Activated CD8-positive, alpha-beta T cell treated with anti-CD3 and anti-CD28 coated beads for 36 hours (primary cell): ENCODE measurements at regions not wholly inside any gene's neighbourhood (a gene's known extent, or its start where the extent isn't known, plus 50 kb on each side); places are given as distances from the start of the nearest gene placed in this dataset.

Source experiments
- ATAC-seq: fragments of 200-7000 bp; cut with Tn5 transposase; one replicate; pipeline ENCODE4 v1.10.0; 2021; ENCODE audit warnings: mild to moderate bottlenecking, moderate library complexity
- CTCF ChIA-PET: fragments of 350-600 bp; sonication (Branson Sonifier 250); formaldehyde crosslinking; loops from one replicate; lab custom pipeline; 2021; ENCODE audit warnings: antibody characterized with exemption; lab: Charles Lee
- POLR2A ChIA-PET: fragments of 350-600 bp; sonication (Branson Sonifier 250); formaldehyde crosslinking; loops from one replicate; lab custom pipeline; 2021; ENCODE audit warnings: antibody characterized with exemption; lab: Charles Lee
- DNase-seq: peaks from one replicate; pipeline ENCODE4 v3.0.0-alpha.2; 2020
- H3K27ac Mint-ChIP-seq: one replicate; pipeline ENCODE4 v1.8.0; 2021; ENCODE audit warnings: mild to moderate bottlenecking, mixed read lengths
- H3K27me3 Mint-ChIP-seq: one replicate; pipeline ENCODE4 v1.8.0; 2021; ENCODE audit warnings: mixed read lengths
- H3K36me3 Mint-ChIP-seq: one replicate; pipeline ENCODE4 v1.8.0; 2021; ENCODE audit warnings: low read depth, mixed read lengths
- H3K4me1 Mint-ChIP-seq: one replicate; pipeline ENCODE4 v1.8.0; 2021; ENCODE audit warnings: low read depth, mixed read lengths
- H3K4me3 Mint-ChIP-seq: one replicate; pipeline ENCODE4 v1.8.0; 2021; ENCODE audit warnings: mild to moderate bottlenecking, moderate library complexity, mixed read lengths
- H3K9me3 Mint-ChIP-seq: one replicate; pipeline ENCODE4 v1.8.0; 2021; ENCODE audit warnings: mixed read lengths
- intact Hi-C: fragments of 100-400 bp; cut with micrococcal nuclease; formaldehyde crosslinking; loops from one replicate; pipeline ENCODE4 v1.10.0; 2022
- TF ChIP-seq, protein P1 (sequence below): fragments of 200-600 bp; IDR thresholded peaks from one replicate; pipeline ENCODE4 v1.8.0; 2022; ENCODE audit warnings: antibody characterized with exemption, mild to moderate bottlenecking

DNA sequence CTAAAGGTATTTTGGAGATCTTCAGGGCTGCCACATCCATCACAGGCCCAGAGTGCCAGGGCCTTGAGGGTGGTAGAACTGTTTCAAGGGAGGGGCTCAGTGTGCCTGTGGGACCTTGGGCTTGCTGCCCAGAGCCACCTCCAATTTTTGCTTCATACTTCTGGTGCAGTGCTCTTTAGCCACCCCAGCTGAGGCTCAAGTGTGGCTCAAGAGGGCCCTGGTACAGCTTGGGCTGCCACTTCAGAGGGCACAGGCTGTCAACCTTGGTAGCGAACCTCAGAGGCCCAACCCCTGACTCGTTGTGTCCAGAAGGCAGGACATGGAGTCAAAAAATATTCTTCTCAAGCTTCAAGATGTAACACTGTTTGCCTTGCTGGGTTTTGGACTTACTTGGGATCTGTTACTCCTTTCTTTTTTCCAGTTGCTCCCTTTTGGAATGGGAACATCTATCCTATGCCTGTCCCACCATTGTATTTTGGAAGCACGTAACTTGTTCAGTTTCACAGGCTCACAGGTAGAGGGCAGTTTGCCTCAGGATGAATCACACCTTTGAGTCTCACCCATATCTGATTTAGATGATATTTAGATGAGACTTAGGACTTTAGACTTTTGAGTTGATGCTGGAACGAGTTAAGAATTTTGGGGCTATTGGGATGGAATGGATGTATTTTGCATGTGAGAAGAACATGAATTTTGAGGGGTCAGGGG, 224.8 kb downstream of the RPS24 start:
- Mint-ChIP-seq H3K36me3 (no peaks in the 10 kb centered on the region), H3K4me1 (peaks cover 3% of the 10 kb centered on the region), H3K9me3 (no peaks in the 10 kb centered on the region), H3K4me3 (no peak overlapping the region), H3K27ac (no peak overlapping the region), H3K27me3 (no peaks in the 10 kb centered on the region)
- DNase-seq (no peak), ATAC-seq (no peak)
- TF ChIP-seq, protein P1, sequence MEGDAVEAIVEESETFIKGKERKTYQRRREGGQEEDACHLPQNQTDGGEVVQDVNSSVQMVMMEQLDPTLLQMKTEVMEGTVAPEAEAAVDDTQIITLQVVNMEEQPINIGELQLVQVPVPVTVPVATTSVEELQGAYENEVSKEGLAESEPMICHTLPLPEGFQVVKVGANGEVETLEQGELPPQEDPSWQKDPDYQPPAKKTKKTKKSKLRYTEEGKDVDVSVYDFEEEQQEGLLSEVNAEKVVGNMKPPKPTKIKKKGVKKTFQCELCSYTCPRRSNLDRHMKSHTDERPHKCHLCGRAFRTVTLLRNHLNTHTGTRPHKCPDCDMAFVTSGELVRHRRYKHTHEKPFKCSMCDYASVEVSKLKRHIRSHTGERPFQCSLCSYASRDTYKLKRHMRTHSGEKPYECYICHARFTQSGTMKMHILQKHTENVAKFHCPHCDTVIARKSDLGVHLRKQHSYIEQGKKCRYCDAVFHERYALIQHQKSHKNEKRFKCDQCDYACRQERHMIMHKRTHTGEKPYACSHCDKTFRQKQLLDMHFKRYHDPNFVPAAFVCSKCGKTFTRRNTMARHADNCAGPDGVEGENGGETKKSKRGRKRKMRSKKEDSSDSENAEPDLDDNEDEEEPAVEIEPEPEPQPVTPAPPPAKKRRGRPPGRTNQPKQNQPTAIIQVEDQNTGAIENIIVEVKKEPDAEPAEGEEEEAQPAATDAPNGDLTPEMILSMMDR = no peak
- ChIA-PET CTCF (no interaction called here), POLR2A (no interaction called here)
- intact Hi-C loops = no loop called here

DNA sequence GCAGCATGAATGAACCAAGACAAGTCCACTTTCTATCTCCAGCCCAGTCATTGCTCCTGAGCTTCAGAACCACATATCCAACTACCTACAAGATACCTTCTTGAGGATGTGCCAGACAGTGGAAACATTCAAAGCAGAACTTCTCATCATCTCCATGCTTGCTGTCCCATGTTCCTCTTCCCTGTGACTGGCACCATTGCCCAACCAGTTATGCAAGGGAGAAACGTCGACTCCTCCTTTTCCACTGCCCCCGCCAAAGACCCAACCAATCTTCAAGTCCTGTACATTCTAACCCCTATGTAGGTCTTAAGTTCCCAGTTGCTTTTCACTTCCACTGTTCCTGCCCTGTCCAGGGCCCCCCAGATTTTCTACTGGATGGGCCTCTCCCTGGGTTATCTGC, 225.7 kb downstream of the RPS24 start:
- ChIA-PET CTCF (no interaction called here), POLR2A (no interaction called here)
- Mint-ChIP-seq H3K27me3 (no peaks in the 10 kb centered on the region), H3K4me3 (no peak overlapping the region), H3K4me1 (peaks cover 3% of the 10 kb centered on the region), H3K36me3 (no peaks in the 10 kb centered on the region), H3K9me3 (no peaks in the 10 kb centered on the region), H3K27ac (no peak overlapping the region)
- intact Hi-C loops = no loop called here
- ATAC-seq (no peak), DNase-seq (no peak)
- TF ChIP-seq, protein P1 = no peak

DNA sequence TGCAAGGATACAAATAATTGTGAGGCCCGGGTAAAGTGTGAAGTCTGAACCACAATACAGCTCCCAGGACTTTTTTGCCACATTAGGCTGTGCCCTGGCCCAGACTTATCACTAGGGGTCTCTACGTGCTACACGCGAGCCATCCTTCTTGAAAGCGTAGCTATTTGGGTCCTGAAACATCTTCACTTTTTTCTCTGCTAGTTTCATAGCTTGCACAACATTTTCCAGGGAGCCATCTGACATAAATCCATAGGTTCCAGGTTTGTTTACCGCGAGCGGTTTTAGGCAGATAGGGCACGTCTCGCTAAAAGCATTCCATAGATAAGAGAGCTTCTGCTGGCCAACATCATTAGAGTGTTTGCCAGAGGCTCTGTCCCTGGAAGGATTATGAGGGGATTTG, 226.5 kb downstream of the RPS24 start:
- ATAC-seq = no peak
- no peak overlapping the region for H3K4me3 Mint-ChIP-seq
- intact Hi-C loops = no loop called here
- TF ChIP-seq, protein P1 = no peak
- no peak for DNase-seq
- H3K4me1 Mint-ChIP-seq = peaks cover 3% of the 10 kb centered on the region
- CTCF ChIA-PET = interaction anchor here (0.9 to 1.5 kb wide), 3 partner anchors 382 to 935 kb away, joined by 3 to 4 read pairs (median 3); no protein-coding TSS in a partner anchor
- H3K27ac Mint-ChIP-seq = no peak overlapping the region
- POLR2A ChIA-PET = no interaction called here
- H3K36me3 Mint-ChIP-seq = no peaks in the 10 kb centered on the region
- no peaks in the 10 kb centered on the region for H3K9me3 Mint-ChIP-seq
- H3K27me3 Mint-ChIP-seq = no peaks in the 10 kb centered on the region

DNA sequence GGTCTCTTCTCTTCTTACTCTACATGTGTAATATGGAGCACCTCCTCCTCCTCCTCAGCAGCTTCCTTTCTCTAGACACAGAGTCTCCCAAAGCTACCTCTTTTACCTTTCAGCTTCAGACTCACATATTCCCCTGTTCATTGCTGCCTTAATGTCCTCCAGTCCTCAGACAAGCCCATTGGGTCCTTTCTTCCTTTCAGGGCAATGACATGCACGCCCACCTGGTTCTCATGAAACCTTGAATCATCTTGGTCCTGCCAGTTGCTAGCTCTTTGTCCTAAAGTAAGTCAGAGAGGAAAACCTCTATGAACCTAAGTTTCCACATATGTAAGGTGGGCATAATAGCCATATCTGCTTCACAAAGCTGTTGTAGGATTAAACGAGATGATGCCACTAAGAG, 227.0 kb downstream of the RPS24 start:
- H3K27ac Mint-ChIP-seq = no peak overlapping the region
- H3K4me1 Mint-ChIP-seq = peaks cover 3% of the 10 kb centered on the region
- H3K4me3 Mint-ChIP-seq = no peak overlapping the region
- H3K36me3 Mint-ChIP-seq = no peaks in the 10 kb centered on the region
- TF ChIP-seq, protein P1 = no peak
- CTCF ChIA-PET = interaction anchor here (0.9 to 1.5 kb wide), 3 partner anchors 382 to 935 kb away, joined by 3 to 4 read pairs (median 3); no protein-coding TSS in a partner anchor
- POLR2A ChIA-PET = no interaction called here
- no peaks in the 10 kb centered on the region for H3K27me3 Mint-ChIP-seq
- DNase-seq (peak; percentile 11), ATAC-seq (peak; percentile 47)
- intact Hi-C loops = no loop called here
- H3K9me3 Mint-ChIP-seq = no peaks in the 10 kb centered on the region

DNA sequence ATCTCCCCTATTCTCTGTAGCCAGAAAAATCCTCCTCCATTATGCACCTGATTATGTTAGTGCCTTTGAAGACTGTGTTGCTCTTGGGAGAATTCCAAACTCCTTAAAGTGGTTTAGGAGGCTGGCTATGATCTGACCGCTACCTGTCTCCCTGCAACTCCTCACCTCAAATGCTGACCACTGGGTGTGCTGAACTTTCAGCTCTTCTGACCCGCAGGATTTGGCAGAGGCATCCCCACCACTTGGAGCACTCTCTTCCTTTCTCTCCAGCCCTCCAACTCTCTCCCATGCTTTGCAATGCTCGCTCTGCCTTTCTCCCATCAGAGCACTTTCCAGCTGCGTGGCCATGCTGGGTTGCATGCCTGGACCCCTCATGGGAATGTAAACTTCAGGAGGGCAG, 227.6 kb downstream of the RPS24 start:
- DNase-seq (no peak), ATAC-seq (no peak)
- TF ChIP-seq, protein P1 = no peak
- ChIA-PET POLR2A (no interaction called here), CTCF (interaction anchor here (1.5 kb wide), 1 partner anchor 381 kb away, joined by 3 read pairs; no protein-coding TSS in a partner anchor)
- no peak overlapping the region for H3K4me3 Mint-ChIP-seq
- H3K27ac Mint-ChIP-seq = no peak overlapping the region
- H3K9me3 Mint-ChIP-seq = no peaks in the 10 kb centered on the region
- intact Hi-C loops = no loop called here
- H3K36me3 Mint-ChIP-seq = no peaks in the 10 kb centered on the region
- H3K4me1 Mint-ChIP-seq = peaks cover 3% of the 10 kb centered on the region
- H3K27me3 Mint-ChIP-seq = no peaks in the 10 kb centered on the region
